Uterus (tissue), 2 donors: ENCODE measurements at regions not wholly inside any gene's neighbourhood (a gene's known extent, or its start where the extent isn't known, plus 50 kb on each side); places are given as distances from the start of the nearest gene placed in this dataset.

ENCODE experiments used
- CTCF ChIP-seq, 4 experiments: fragments of 200-600 bp in 2 of 4; fragments of 450-650 bp in 2 of 4; sonication (generic) in 2 of 4; IDR thresholded peaks; one replicate each; pipeline ENCODE4 v1.5.1; 2016 to 2019; ENCODE audit warnings: antibody characterized with exemption in 4 of 4, mild to moderate bottlenecking in 2 of 4, moderate library complexity in 1 of 4
- POLR2A ChIP-seq, 2 donors: fragments of 450-650 bp; IDR thresholded peaks; one replicate each; pipeline ENCODE4 v1.6.1; 2016; ENCODE audit warnings: antibody characterized with exemption in 2 of 2, mild to moderate bottlenecking in 1 of 2, moderate library complexity in 1 of 2

- TF ChIP-seq CTCF (IDR thresholded peaks at IDR 0.05) (no peak), POLR2A (IDR thresholded peaks at IDR 0.05) (no peak)
Observed at GRCh38 chr3:177689077-177689476, 491.8 kb upstream of the TBL1XR1 start.
